VCaP (cell line): ENCODE measurements at regions not wholly inside any gene's neighbourhood (a gene's known extent, or its start where the extent isn't known, plus 50 kb on each side); places are given as distances from the start of the nearest gene placed in this dataset.

ENCODE experiments used
- H3K27ac ChIP-seq: fragments of 450-650 bp; 2 replicates; pipeline ENCODE4 v1.5.1; 2017
- CTCF ChIP-seq: fragments of 450-650 bp; conservative IDR thresholded peaks from 2 replicates; pipeline ENCODE4 v1.5.1; 2017; ENCODE audit warnings: mild to moderate bottlenecking, moderate library complexity

- peak overlapping the region; percentile 85 for H3K27ac ChIP-seq
- no peak for TF ChIP-seq CTCF
Observed at GRCh38 chr7:11290863-11291262, 317.2 kb downstream of the PHF14 start.

- no peak for TF ChIP-seq CTCF
Observed at GRCh38 chr7:11294218-11294617, 320.5 kb downstream of the PHF14 start.

GRCh38 chr7:11294965-11295364 lies 321.3 kb downstream of the PHF14 start:
- peak overlapping the region; percentile 85 for H3K27ac ChIP-seq
- TF ChIP-seq CTCF = no peak

More at GRCh38 chr7:11294218-11294617, 320.5 kb downstream of the PHF14 start:
- peak overlapping the region; percentile 85 for H3K27ac ChIP-seq

GRCh38 chr7:11297126-11297625 lies 323.5 kb downstream of the PHF14 start:
- no peak overlapping the region; the same call in 1 of the 2 replicates for H3K27ac ChIP-seq
- TF ChIP-seq CTCF = no peak

GRCh38 chr7:11297764-11298163 lies 324.1 kb downstream of the PHF14 start:
- no peak overlapping the region for H3K27ac ChIP-seq
- TF ChIP-seq CTCF = no peak

GRCh38 chr7:11298220-11298619 lies 324.5 kb downstream of the PHF14 start:
- H3K27ac ChIP-seq = no peak overlapping the region
- TF ChIP-seq CTCF = no peak

- no peak for TF ChIP-seq CTCF
Observed at GRCh38 chr7:11300241-11300640, 326.6 kb downstream of the PHF14 start.

More at GRCh38 chr7:11300241-11300640, 326.6 kb downstream of the PHF14 start:
- no peak overlapping the region for H3K27ac ChIP-seq
